AG08395 (cell line): ENCODE measurements at regions not wholly inside any gene's neighbourhood (a gene's known extent, or its start where the extent isn't known, plus 50 kb on each side); places are given as distances from the start of the nearest gene placed in this dataset.

ENCODE experiments used
- DNase-seq: peaks from one replicate; pipeline ENCODE4 v3.0.0; 2012; ENCODE audit warnings: mixed read lengths, low spot score

- no peak for DNase-seq
These were observed 642.3 kb downstream of the TBL1XR1 start for GRCh38 chr3:176554791-176555654.

- no peak for DNase-seq
These were observed 643.0 kb downstream of the TBL1XR1 start for GRCh38 chr3:176554264-176554663.

DNA sequence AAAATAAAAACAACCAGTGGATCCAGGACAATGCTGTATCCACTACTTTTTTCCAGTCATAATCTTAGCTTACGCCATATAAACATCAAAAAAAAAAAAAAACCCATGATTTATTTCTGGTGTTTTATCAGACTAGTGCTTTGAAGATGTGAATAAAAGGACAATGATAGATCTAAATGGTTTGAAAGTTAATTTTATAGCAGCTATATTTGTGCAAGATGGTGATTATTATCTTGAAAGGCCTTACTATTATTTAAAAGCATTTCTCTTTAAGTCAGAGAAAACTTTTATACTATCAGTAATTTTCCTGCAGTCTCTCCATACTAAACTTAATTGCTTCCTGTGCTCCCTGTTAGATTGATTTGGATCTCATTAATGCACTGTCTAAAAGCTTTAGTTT is 670.3 kb downstream of the TBL1XR1 start:
- no peak for DNase-seq

GRCh38 chr3:176526225-176526624 is 671.1 kb downstream of the TBL1XR1 start:
- DNase-seq = no peak

DNA sequence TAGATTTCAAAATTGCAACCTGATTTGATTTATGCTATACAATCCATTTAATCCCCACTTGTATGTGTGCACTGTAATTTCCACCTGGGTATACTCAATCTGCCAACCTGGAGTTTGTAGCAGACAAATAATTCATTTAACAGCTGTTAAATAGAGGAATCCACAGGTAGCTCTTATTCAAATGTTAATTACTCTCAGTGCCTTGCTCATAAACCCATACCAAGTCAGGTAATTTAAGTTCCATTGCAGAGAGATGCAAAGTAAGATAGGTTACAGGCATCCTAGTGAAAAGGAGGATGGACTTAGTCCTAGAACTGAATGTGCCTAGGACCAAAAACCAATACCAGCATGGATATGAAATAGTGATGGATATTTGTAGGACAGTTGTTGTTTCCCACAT is 674.2 kb downstream of the TBL1XR1 start:
- DNase-seq = no peak

DNA sequence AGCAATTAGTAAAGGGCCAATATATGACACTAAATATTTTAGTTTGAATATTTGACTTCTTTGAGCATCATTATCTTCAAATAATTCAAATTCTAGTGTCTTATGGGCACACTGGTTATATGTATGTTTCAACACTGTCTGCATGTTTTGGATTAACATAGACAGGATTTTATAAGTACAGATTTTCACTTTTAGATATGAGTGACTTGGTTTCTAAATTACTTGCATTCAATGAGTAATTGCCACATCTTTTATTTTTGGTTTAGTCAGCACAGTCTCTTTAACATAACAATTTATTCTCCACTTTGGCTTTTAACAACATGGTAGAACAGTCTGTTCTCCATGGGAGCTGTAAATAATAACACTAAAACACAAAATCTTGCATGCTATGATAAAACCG is 674.8 kb downstream of the TBL1XR1 start:
- no peak for DNase-seq

GRCh38 chr3:176521531-176522175 is 675.6 kb downstream of the TBL1XR1 start:
- DNase-seq = peak; percentile 60

- peak; percentile 38 for DNase-seq
These were observed 683.0 kb downstream of the TBL1XR1 start for GRCh38 chr3:176514297-176514696.

GRCh38 chr3:176513604-176514003 is 683.7 kb downstream of the TBL1XR1 start:
- DNase-seq = no peak

GRCh38 chr3:176512037-176512436 is 685.2 kb downstream of the TBL1XR1 start:
- DNase-seq = no peak

DNA sequence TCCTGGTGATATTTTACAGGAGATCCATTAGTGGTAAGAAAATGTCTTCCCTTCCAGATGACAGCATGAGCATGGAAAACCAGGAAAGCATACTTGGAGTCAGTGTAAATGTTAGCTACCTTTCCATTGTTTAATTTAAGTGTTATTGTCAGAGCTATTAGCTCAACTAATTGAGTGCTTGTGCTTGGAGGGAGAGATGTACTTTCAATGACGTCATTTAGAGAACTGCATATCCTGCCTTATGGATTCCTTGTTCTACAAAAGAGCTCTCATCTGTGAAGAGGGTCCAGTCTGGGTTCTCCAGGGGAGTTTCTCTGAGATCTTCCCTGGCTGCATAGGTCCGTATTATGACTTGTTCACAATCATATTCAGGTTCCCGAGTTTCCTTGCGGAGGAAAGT is 687.2 kb downstream of the TBL1XR1 start:
- no peak for DNase-seq

- no peak for DNase-seq
These were observed 691.2 kb downstream of the TBL1XR1 start for GRCh38 chr3:176505878-176506621.

DNA sequence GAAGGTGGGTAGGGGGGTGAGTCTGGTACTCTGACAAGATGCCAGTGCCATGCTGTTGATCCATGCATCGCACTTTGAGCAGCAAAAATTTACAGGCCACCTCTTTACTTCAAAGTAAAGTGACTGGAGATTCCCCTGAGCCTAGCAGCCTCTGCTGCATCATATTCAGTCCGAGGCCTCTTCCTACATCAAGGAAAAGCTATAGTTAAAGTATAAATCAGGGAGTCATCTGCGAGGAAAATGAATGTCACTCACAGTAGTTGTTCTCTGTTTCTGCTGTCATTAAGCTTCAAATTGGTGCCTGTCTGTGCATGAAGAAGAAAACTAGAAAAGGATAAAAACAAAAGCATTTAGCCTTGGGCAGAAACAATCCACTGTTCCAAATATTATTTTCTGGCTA is 706.2 kb downstream of the TBL1XR1 start:
- DNase-seq = no peak

- DNase-seq = no peak
These were observed 706.9 kb downstream of the TBL1XR1 start for GRCh38 chr3:176490357-176490756.

DNA sequence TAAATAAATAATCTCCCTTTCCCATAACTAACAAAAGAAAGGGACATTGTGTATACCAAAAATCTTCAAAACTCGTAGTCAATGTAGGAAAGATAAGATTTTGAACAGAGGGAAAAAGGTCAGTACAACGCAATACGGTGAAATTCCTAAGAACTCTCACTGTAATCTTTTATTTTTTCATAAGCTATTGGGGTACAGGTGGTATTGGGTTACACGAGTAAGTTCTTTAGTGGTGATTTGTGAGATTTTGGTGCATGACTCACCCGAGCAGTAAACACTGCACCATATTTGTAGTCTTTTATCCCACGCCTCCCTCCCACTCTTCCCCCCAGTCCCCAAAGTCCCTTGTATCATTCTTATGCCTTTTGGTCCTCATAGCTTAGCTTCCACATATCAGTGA is 718.0 kb downstream of the TBL1XR1 start:
- no peak for DNase-seq

GRCh38 chr3:176469694-176470205 is 727.5 kb downstream of the TBL1XR1 start:
- DNase-seq = no peak

DNA sequence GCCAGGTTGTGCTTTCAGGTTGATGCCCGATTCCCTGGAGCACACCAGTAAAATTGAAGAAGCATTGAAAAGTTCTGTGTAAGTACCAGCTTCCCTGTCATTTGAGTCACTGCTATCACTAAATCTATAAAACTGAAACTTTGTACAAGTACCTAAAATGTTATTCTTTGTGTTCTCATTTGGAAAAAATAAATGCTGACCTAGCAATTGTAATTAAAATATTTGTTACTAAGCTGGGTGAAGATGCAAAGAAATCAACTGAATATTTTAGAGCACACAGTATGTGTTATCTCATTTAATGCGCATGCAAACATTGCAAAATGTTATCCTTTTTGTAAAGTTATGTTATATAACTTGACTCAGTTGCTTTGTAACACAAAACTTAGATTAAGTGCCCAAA is 733.7 kb downstream of the TBL1XR1 start:
- no peak for DNase-seq

GRCh38 chr3:176447369-176447768 is 749.9 kb downstream of the TBL1XR1 start:
- DNase-seq = no peak

- DNase-seq = no peak
These were observed 755.0 kb downstream of the TBL1XR1 start for GRCh38 chr3:176442326-176442725.

- no peak for DNase-seq
These were observed 757.6 kb downstream of the TBL1XR1 start for GRCh38 chr3:176439729-176440128.

DNA sequence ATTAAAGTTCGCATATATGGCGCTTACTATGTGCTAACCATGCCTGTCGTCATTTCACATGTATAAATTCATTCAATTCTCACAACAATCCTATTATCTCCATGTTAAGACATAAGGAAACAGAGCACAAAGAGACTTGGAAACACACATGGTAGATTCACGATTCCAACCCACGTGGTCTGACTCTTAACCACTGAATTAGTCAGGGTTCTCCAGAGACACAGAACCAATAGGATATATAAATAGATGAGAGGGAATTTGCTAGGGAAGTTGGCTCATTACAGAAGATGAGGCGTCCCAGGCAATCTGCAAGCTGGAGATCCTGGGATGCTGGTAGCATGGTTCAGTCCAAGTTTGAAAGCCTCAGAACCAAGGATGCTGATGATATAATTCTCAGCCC is 765.3 kb downstream of the TBL1XR1 start:
- DNase-seq = no peak

DNA sequence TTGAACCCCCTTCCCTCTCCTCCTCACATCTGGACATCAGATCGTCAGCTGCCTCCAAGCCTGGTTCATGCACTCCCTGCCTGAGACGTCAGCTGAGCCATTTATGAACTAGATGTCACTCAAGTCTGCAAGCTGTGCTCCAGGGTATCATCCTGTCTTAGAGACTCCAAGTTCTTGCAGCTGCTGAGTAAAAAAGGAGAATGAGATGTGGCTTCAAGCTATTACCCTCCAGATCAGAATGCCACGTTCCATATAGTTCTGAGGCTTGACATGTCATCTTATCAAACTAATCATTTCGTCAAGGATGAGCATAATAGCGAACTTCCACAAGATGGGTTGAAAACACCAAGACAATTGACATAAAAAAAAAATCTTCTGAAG is 766.3 kb downstream of the TBL1XR1 start:
- DNase-seq = no peak
